Smooth muscle cell (in vitro differentiated cells): ENCODE measurements at regions not wholly inside any gene's neighbourhood (a gene's known extent, or its start where the extent isn't known, plus 50 kb on each side); places are given as distances from the start of the nearest gene placed in this dataset.

ENCODE experiments used
- DNase-seq: peaks from one replicate; lab custom pipeline; 2025; ENCODE audit not compliant: unreplicated experiment; lab: John Stamatoyannopoulos, UW
- H2AFZ ChIP-seq: fragments of 200-600 bp; sonication (generic); 2 replicates; pipeline ENCODE4 v1.6.0; 2016; ENCODE audit warnings: antibody characterized with exemption, low read depth, mild to moderate bottlenecking
- H3F3A ChIP-seq: fragments of 200-600 bp; sonication (generic); 2 replicates; pipeline ENCODE4 v1.6.0; 2017; ENCODE audit warnings: antibody characterized with exemption, low read depth
- H3K27ac ChIP-seq: fragments of 200-600 bp; sonication (generic); 2 replicates; pipeline ENCODE4 v1.5.1; 2016; ENCODE audit warnings: low read depth, mild to moderate bottlenecking
- H3K27me3 ChIP-seq: fragments of 200-600 bp; sonication (generic); 2 replicates; pipeline ENCODE4 v1.6.1; 2016; ENCODE audit warnings: low read depth, mild to moderate bottlenecking
- H3K36me3 ChIP-seq: fragments of 200-600 bp; sonication (generic); 2 replicates; pipeline ENCODE4 v1.5.1; 2016; ENCODE audit warnings: low read depth
- H3K4me1 ChIP-seq: fragments of 200-600 bp; sonication (generic); 2 replicates; pipeline ENCODE4 v1.5.1; 2016; ENCODE audit warnings: low read depth
- H3K4me2 ChIP-seq: fragments of 200-600 bp; sonication (generic); 2 replicates; pipeline ENCODE4 v1.6.0; 2016; ENCODE audit warnings: mild to moderate bottlenecking
- H3K4me3 ChIP-seq: fragments of 200-600 bp; sonication (generic); 2 replicates; pipeline ENCODE4 v1.5.1; 2016; ENCODE audit warnings: mild to moderate bottlenecking
- H3K79me2 ChIP-seq: fragments of 200-600 bp; sonication (generic); 2 replicates; pipeline ENCODE4 v1.6.0; 2016; ENCODE audit warnings: low read depth, mild to moderate bottlenecking
- H3K9ac ChIP-seq: fragments of 200-600 bp; sonication (generic); 2 replicates; pipeline ENCODE4 v1.6.0; 2016; ENCODE audit warnings: low read depth
- H3K9me3 ChIP-seq: fragments of 200-600 bp; sonication (generic); replicated peaks from 2 replicates; pipeline ENCODE4 v1.5.1; 2016; ENCODE audit warnings: low read depth
- H4K20me1 ChIP-seq: fragments of 200-600 bp; sonication (generic); 2 replicates; pipeline ENCODE4 v1.6.0; 2016; ENCODE audit warnings: low read depth
- CTCF ChIP-seq: fragments of 200-600 bp; sonication (generic); IDR thresholded peaks from 2 replicates; pipeline ENCODE4 v1.5.1; 2017; ENCODE audit warnings: borderline replicate concordance, mild to moderate bottlenecking, antibody characterized with exemption; ENCODE audit not compliant: insufficient read depth, poor library complexity, severe bottlenecking
- WGBS: methylation state at CpG from one replicate; pipeline ENCODE4 v1.1.7; 2016; ENCODE audit warnings: low lambda C conversion rate; 5-methylcytosine and 5-hydroxymethylcytosine counted together

GRCh38 chr18:57242285-57242684, 95.4 kb downstream of the BOD1L2 start:
- Histone ChIP-seq H3K4me2 (no peak overlapping the region), H3K27ac (no peak overlapping the region), H3K9ac (no peak overlapping the region), H3K4me1 (no peaks in the 10 kb centered on the region), H3K79me2 (no peaks in the 10 kb centered on the region), H3F3A (no peaks in the 10 kb centered on the region), H4K20me1 (no peaks in the 10 kb centered on the region), H3K9me3 (no peaks in the 10 kb centered on the region), H3K4me3 (no peak overlapping the region), H3K36me3 (no peaks in the 10 kb centered on the region), H2AFZ (no peak overlapping the region), H3K27me3 (peaks cover 4% of the 10 kb centered on the region)
- no peak for TF ChIP-seq CTCF
- DNase-seq, result no peak
- WGBS, result 89% methylated on average over 2 of the region's 2 CpGs

DNA sequence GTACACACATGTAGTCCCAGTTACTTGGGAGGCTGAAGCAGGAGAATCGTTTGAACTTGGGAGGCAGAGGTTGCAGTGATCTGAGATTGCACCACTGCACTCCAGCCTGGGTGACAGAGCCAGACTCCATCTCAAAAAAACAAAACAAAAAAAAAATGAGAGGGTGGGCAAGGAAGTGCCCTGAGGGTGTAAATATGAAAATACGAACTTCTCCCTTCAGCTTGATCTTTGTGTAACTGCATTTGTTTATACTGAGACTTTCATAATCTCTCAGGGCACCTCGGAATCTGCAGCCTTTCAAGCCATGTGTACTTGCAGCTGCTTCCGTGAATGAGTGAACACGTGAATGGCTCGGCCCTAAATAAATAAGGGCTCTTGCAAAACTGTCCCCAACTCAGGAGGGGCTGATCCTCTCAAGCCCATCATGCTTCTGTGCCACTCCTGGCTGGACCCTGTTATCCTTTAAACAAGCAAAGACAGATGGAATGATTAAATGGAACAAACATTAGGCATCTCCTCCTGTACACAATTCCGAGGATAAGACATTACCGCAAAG, 96.8 kb downstream of the BOD1L2 start:
- no peak overlapping the region for H3K4me2 ChIP-seq
- no peaks in the 10 kb centered on the region for H3F3A ChIP-seq
- H3K4me3 ChIP-seq, result no peak overlapping the region
- no peak overlapping the region for H3K9ac ChIP-seq
- H3K27ac ChIP-seq, result no peak overlapping the region
- H3K79me2 ChIP-seq, result no peaks in the 10 kb centered on the region
- no peaks in the 10 kb centered on the region for H4K20me1 ChIP-seq
- 84% methylated on average over 8 of the region's 8 CpGs for WGBS
- no peaks in the 10 kb centered on the region for H3K9me3 ChIP-seq
- no peak for DNase-seq
- H3K4me1 ChIP-seq, result no peaks in the 10 kb centered on the region
- no peak overlapping the region for H2AFZ ChIP-seq
- no peaks in the 10 kb centered on the region for H3K36me3 ChIP-seq
- peaks cover 4% of the 10 kb centered on the region for H3K27me3 ChIP-seq
- TF ChIP-seq CTCF, result no peak

- Histone ChIP-seq H3K4me1 (no peaks in the 10 kb centered on the region), H3K9ac (no peak overlapping the region), H3K27me3 (no peaks in the 10 kb centered on the region), H3F3A (no peaks in the 10 kb centered on the region), H3K4me2 (no peak overlapping the region), H3K27ac (no peak overlapping the region), H2AFZ (no peak overlapping the region), H3K4me3 (no peak overlapping the region), H4K20me1 (no peaks in the 10 kb centered on the region), H3K79me2 (no peaks in the 10 kb centered on the region), H3K36me3 (no peaks in the 10 kb centered on the region), H3K9me3 (no peaks in the 10 kb centered on the region)
- no peak for TF ChIP-seq CTCF
- no peak for DNase-seq
- WGBS, result 83% methylated on average over 7 of the region's 7 CpGs
Observed at GRCh38 chr18:57249179-57249578, 102.3 kb downstream of the BOD1L2 start.

DNA sequence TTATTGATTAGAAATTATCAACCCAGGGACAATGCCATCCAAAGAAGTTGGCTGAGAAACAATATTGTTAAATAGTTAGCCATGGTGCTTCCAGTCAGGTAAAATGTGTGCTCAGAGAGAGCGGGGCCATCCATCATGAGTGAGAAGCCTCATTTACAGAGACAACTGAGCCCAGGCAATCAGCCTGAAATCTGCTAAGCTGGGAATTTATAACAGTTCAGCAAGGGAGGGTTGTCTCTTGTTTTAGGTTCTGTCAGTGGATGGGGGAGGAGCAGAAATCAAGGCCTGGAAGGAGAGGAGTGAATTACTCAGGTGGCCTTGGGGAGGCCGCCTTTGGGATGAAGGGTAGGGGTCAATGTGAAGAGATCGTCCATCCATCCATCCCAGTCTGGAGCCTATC, 102.5 kb upstream of the ST8SIA3 start:
- no peaks in the 10 kb centered on the region for H3K4me1 ChIP-seq
- no peak overlapping the region for H3K9ac ChIP-seq
- no peak overlapping the region for H3K4me3 ChIP-seq
- DNase-seq, result no peak
- no peaks in the 10 kb centered on the region for H3F3A ChIP-seq
- H3K27ac ChIP-seq, result no peak overlapping the region
- TF ChIP-seq CTCF, result no peak
- WGBS, result 97% methylated on average over 3 of the region's 3 CpGs
- H3K9me3 ChIP-seq, result no peaks in the 10 kb centered on the region
- H4K20me1 ChIP-seq, result no peaks in the 10 kb centered on the region
- H3K79me2 ChIP-seq, result no peaks in the 10 kb centered on the region
- no peaks in the 10 kb centered on the region for H3K36me3 ChIP-seq
- H3K27me3 ChIP-seq, result no peaks in the 10 kb centered on the region
- no peak overlapping the region for H3K4me2 ChIP-seq
- no peak overlapping the region for H2AFZ ChIP-seq
